ENCODE measurements at regions not wholly inside any gene's neighbourhood (a gene's known extent, or its start where the extent isn't known, plus 50 kb on each side); places are given as distances from the start of the nearest gene placed in this dataset.

GRCh38 chr22:27232077-27232476, 569.5 kb downstream of the MN1 start:
- Histone ChIP-seq H3K4me1 (ENCODE audit: control insufficient read depth in 2 of 2, insufficient read depth in 2 of 2, low read length in 2 of 2) (no peaks in the 10 kb centered on the region), H3K27ac (ENCODE audit: low read depth in 1 of 2, low read length in 1 of 2) (no peak overlapping the region), H3K36me3 (ENCODE audit: control insufficient read depth in 2 of 2, insufficient read depth in 2 of 2, low read length in 1 of 2) (no peaks in the 10 kb centered on the region), H3K4me3 (ENCODE audit: low read length in 2 of 2) (no peak overlapping the region), H3K27me3 (ENCODE audit: control insufficient read depth in 2 of 2, insufficient read depth in 1 of 2, low read length in 1 of 2) (no peaks in the 10 kb centered on the region), H3K9me3 (ENCODE audit: control insufficient read depth in 2 of 2, insufficient read depth in 1 of 2, low read length in 1 of 2) (no peaks in the 10 kb centered on the region)
- 82% methylated on average over 8 of the region's 8 CpGs for WGBS
- DNase-seq (ENCODE audit: low read depth in 6 of 9, low spot score in 9 of 9) = no peak

GRCh38 chr22:27237080-27237741, 564.3 kb downstream of the MN1 start:
- WGBS = 91% methylated on average over 23 of the region's 23 CpGs
- H3K27ac ChIP-seq (ENCODE audit: low read depth in 1 of 2, low read length in 1 of 2) = no peak overlapping the region
- no peak overlapping the region for H3K4me3 ChIP-seq (ENCODE audit: low read length in 2 of 2)
- DNase-seq (ENCODE audit: low read depth in 6 of 9, low spot score in 9 of 9) = no peak
- H3K27me3 ChIP-seq (ENCODE audit: control insufficient read depth in 2 of 2, insufficient read depth in 1 of 2, low read length in 1 of 2) = no peaks in the 10 kb centered on the region
- H3K9me3 ChIP-seq (ENCODE audit: control insufficient read depth in 2 of 2, insufficient read depth in 1 of 2, low read length in 1 of 2) = no peaks in the 10 kb centered on the region
- H3K4me1 ChIP-seq (ENCODE audit: control insufficient read depth in 2 of 2, insufficient read depth in 2 of 2, low read length in 2 of 2) = peaks cover 0 to 5% of the 10 kb centered on the region in 2 donors
- H3K36me3 ChIP-seq (ENCODE audit: control insufficient read depth in 2 of 2, insufficient read depth in 2 of 2, low read length in 1 of 2) = no peaks in the 10 kb centered on the region

- Histone ChIP-seq H3K36me3 (ENCODE audit: control insufficient read depth in 2 of 2, insufficient read depth in 2 of 2, low read length in 1 of 2) (no peaks in the 10 kb centered on the region), H3K4me3 (ENCODE audit: low read length in 2 of 2) (no peak overlapping the region), H3K27me3 (ENCODE audit: control insufficient read depth in 2 of 2, insufficient read depth in 1 of 2, low read length in 1 of 2) (no peaks in the 10 kb centered on the region), H3K4me1 (ENCODE audit: control insufficient read depth in 2 of 2, insufficient read depth in 2 of 2, low read length in 2 of 2) (peaks cover 0 to 5% of the 10 kb centered on the region in 2 donors), H3K27ac (ENCODE audit: low read depth in 1 of 2, low read length in 1 of 2) (no peak overlapping the region), H3K9me3 (ENCODE audit: control insufficient read depth in 2 of 2, insufficient read depth in 1 of 2, low read length in 1 of 2) (no peaks in the 10 kb centered on the region)
- 62% methylated on average over 10 of the region's 10 CpGs for WGBS
- DNase-seq (ENCODE audit: low read depth in 6 of 9, low spot score in 9 of 9) = no peak
Measured at GRCh38 chr22:27238935-27239510, 562.5 kb downstream of the MN1 start.

GRCh38 chr22:27239520-27239919, 562.0 kb downstream of the MN1 start:
- no peak for DNase-seq (ENCODE audit: low read depth in 6 of 9, low spot score in 9 of 9)
- peaks cover 0 to 5% of the 10 kb centered on the region in 2 donors for H3K4me1 ChIP-seq (ENCODE audit: control insufficient read depth in 2 of 2, insufficient read depth in 2 of 2, low read length in 2 of 2)
- no peak overlapping the region for H3K27ac ChIP-seq (ENCODE audit: low read depth in 1 of 2, low read length in 1 of 2)
- H3K27me3 ChIP-seq (ENCODE audit: control insufficient read depth in 2 of 2, insufficient read depth in 1 of 2, low read length in 1 of 2) = no peaks in the 10 kb centered on the region
- H3K9me3 ChIP-seq (ENCODE audit: control insufficient read depth in 2 of 2, insufficient read depth in 1 of 2, low read length in 1 of 2) = no peaks in the 10 kb centered on the region
- no peak overlapping the region for H3K4me3 ChIP-seq (ENCODE audit: low read length in 2 of 2)
- no peaks in the 10 kb centered on the region for H3K36me3 ChIP-seq (ENCODE audit: control insufficient read depth in 2 of 2, insufficient read depth in 2 of 2, low read length in 1 of 2)
- 93% methylated on average over 4 of the region's 4 CpGs for WGBS

- no peaks in the 10 kb centered on the region for H3K36me3 ChIP-seq (ENCODE audit: control insufficient read depth in 2 of 2, insufficient read depth in 2 of 2, low read length in 1 of 2)
- no peaks in the 10 kb centered on the region for H3K27me3 ChIP-seq (ENCODE audit: control insufficient read depth in 2 of 2, insufficient read depth in 1 of 2, low read length in 1 of 2)
- no peak overlapping the region for H3K4me3 ChIP-seq (ENCODE audit: low read length in 2 of 2)
- no peak for DNase-seq (ENCODE audit: low read depth in 6 of 9, low spot score in 9 of 9)
- no peak overlapping the region for H3K27ac ChIP-seq (ENCODE audit: low read depth in 1 of 2, low read length in 1 of 2)
- H3K4me1 ChIP-seq (ENCODE audit: control insufficient read depth in 2 of 2, insufficient read depth in 2 of 2, low read length in 2 of 2) = peaks cover 0 to 5% of the 10 kb centered on the region in 2 donors
- no peaks in the 10 kb centered on the region for H3K9me3 ChIP-seq (ENCODE audit: control insufficient read depth in 2 of 2, insufficient read depth in 1 of 2, low read length in 1 of 2)
- WGBS = 78% methylated on average over 5 of the region's 5 CpGs
Measured at GRCh38 chr22:27240298-27241075, 561.1 kb downstream of the MN1 start.

GRCh38 chr22:27241430-27242321, 559.9 kb downstream of the MN1 start:
- 93% methylated on average over 8 of the region's 8 CpGs for WGBS
- no peak for DNase-seq (ENCODE audit: low read depth in 6 of 9, low spot score in 9 of 9)
- no peak overlapping the region for H3K27ac ChIP-seq (ENCODE audit: low read depth in 1 of 2, low read length in 1 of 2)

GRCh38 chr22:27242474-27242873, 559.1 kb downstream of the MN1 start:
- no peak for DNase-seq (ENCODE audit: low read depth in 6 of 9, low spot score in 9 of 9)
- 95% methylated on average over 6 of the region's 6 CpGs for WGBS
- H3K27ac ChIP-seq (ENCODE audit: low read depth in 1 of 2, low read length in 1 of 2) = no peak overlapping the region
- H3K27me3 ChIP-seq (ENCODE audit: control insufficient read depth in 2 of 2, insufficient read depth in 1 of 2, low read length in 1 of 2) = no peaks in the 10 kb centered on the region
- H3K4me1 ChIP-seq (ENCODE audit: control insufficient read depth in 2 of 2, insufficient read depth in 2 of 2, low read length in 2 of 2) = peaks cover 0 to 5% of the 10 kb centered on the region in 2 donors
- no peaks in the 10 kb centered on the region for H3K9me3 ChIP-seq (ENCODE audit: control insufficient read depth in 2 of 2, insufficient read depth in 1 of 2, low read length in 1 of 2)
- no peaks in the 10 kb centered on the region for H3K36me3 ChIP-seq (ENCODE audit: control insufficient read depth in 2 of 2, insufficient read depth in 2 of 2, low read length in 1 of 2)
- H3K4me3 ChIP-seq (ENCODE audit: low read length in 2 of 2) = no peak overlapping the region

More at GRCh38 chr22:27241430-27242321, 559.9 kb downstream of the MN1 start:
- no peaks in the 10 kb centered on the region for H3K9me3 ChIP-seq (ENCODE audit: control insufficient read depth in 2 of 2, insufficient read depth in 1 of 2, low read length in 1 of 2)
- no peaks in the 10 kb centered on the region for H3K36me3 ChIP-seq (ENCODE audit: control insufficient read depth in 2 of 2, insufficient read depth in 2 of 2, low read length in 1 of 2)
- peaks cover 0 to 5% of the 10 kb centered on the region in 2 donors for H3K4me1 ChIP-seq (ENCODE audit: control insufficient read depth in 2 of 2, insufficient read depth in 2 of 2, low read length in 2 of 2)
- no peak overlapping the region for H3K4me3 ChIP-seq (ENCODE audit: low read length in 2 of 2)
- no peaks in the 10 kb centered on the region for H3K27me3 ChIP-seq (ENCODE audit: control insufficient read depth in 2 of 2, insufficient read depth in 1 of 2, low read length in 1 of 2)

GRCh38 chr22:27242917-27243589, 558.5 kb downstream of the MN1 start:
- peaks cover 0 to 8% of the 10 kb centered on the region in 2 donors for H3K4me1 ChIP-seq (ENCODE audit: control insufficient read depth in 2 of 2, insufficient read depth in 2 of 2, low read length in 2 of 2)

More at GRCh38 chr22:27242917-27243589, 558.5 kb downstream of the MN1 start:
- no peak overlapping the region for H3K4me3 ChIP-seq (ENCODE audit: low read length in 2 of 2)
- H3K9me3 ChIP-seq (ENCODE audit: control insufficient read depth in 2 of 2, insufficient read depth in 1 of 2, low read length in 1 of 2) = no peaks in the 10 kb centered on the region
- H3K27ac ChIP-seq (ENCODE audit: low read depth in 1 of 2, low read length in 1 of 2) = no peak overlapping the region
- H3K27me3 ChIP-seq (ENCODE audit: control insufficient read depth in 2 of 2, insufficient read depth in 1 of 2, low read length in 1 of 2) = no peaks in the 10 kb centered on the region
- WGBS = 89% methylated on average over 12 of the region's 12 CpGs
- no peaks in the 10 kb centered on the region for H3K36me3 ChIP-seq (ENCODE audit: control insufficient read depth in 2 of 2, insufficient read depth in 2 of 2, low read length in 1 of 2)
- DNase-seq (ENCODE audit: low read depth in 6 of 9, low spot score in 9 of 9) = no peak
